ENCODE measurements at regions not wholly inside any gene's neighbourhood (a gene's known extent, or its start where the extent isn't known, plus 50 kb on each side); places are given as distances from the start of the nearest gene placed in this dataset.

DNA sequence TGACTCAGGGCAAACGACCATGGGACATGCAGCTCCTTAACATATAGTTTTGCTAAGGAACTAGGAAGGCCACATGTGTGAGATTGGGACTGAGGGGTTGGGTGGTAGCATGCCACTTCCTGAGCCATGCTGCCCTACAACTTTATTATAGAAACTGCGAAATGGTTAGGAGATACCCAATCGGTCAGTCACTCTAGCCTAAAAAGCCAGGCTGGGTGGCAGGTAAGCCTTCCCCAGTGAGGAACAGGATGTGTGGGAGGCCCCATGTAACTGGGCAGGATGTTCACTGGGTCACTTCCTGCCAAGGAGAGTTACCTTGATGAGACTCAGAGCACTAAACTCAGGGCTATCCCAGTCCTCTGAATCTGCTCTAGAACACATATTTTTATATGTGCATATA, 123.5 kb downstream of the MAP3K7 start:
- TF ChIP-seq, protein P1, sequence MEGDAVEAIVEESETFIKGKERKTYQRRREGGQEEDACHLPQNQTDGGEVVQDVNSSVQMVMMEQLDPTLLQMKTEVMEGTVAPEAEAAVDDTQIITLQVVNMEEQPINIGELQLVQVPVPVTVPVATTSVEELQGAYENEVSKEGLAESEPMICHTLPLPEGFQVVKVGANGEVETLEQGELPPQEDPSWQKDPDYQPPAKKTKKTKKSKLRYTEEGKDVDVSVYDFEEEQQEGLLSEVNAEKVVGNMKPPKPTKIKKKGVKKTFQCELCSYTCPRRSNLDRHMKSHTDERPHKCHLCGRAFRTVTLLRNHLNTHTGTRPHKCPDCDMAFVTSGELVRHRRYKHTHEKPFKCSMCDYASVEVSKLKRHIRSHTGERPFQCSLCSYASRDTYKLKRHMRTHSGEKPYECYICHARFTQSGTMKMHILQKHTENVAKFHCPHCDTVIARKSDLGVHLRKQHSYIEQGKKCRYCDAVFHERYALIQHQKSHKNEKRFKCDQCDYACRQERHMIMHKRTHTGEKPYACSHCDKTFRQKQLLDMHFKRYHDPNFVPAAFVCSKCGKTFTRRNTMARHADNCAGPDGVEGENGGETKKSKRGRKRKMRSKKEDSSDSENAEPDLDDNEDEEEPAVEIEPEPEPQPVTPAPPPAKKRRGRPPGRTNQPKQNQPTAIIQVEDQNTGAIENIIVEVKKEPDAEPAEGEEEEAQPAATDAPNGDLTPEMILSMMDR (IDR thresholded peaks at IDR 0.05; ENCODE audit: insufficient read depth, low read length), result no peak
- TF ChIP-seq POLR2AphosphoS5 (IDR thresholded peaks at IDR 0.05; ENCODE audit: low read depth) (no peak), GABPA (IDR thresholded peaks at IDR 0.05; ENCODE audit: low read depth) (no peak)
- TF ChIP-seq, protein P2, sequence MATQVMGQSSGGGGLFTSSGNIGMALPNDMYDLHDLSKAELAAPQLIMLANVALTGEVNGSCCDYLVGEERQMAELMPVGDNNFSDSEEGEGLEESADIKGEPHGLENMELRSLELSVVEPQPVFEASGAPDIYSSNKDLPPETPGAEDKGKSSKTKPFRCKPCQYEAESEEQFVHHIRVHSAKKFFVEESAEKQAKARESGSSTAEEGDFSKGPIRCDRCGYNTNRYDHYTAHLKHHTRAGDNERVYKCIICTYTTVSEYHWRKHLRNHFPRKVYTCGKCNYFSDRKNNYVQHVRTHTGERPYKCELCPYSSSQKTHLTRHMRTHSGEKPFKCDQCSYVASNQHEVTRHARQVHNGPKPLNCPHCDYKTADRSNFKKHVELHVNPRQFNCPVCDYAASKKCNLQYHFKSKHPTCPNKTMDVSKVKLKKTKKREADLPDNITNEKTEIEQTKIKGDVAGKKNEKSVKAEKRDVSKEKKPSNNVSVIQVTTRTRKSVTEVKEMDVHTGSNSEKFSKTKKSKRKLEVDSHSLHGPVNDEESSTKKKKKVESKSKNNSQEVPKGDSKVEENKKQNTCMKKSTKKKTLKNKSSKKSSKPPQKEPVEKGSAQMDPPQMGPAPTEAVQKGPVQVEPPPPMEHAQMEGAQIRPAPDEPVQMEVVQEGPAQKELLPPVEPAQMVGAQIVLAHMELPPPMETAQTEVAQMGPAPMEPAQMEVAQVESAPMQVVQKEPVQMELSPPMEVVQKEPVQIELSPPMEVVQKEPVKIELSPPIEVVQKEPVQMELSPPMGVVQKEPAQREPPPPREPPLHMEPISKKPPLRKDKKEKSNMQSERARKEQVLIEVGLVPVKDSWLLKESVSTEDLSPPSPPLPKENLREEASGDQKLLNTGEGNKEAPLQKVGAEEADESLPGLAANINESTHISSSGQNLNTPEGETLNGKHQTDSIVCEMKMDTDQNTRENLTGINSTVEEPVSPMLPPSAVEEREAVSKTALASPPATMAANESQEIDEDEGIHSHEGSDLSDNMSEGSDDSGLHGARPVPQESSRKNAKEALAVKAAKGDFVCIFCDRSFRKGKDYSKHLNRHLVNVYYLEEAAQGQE (IDR thresholded peaks at IDR 0.05; ENCODE audit: insufficient replicate concordance, low read depth), result no peak
